Left ventricle myocardium inferior (tissue), 1 donor: ENCODE measurements at regions not wholly inside any gene's neighbourhood (a gene's known extent, or its start where the extent isn't known, plus 50 kb on each side); places are given as distances from the start of the nearest gene placed in this dataset.
"Not testable (repeated sequence)": the region's sequence is repeated elsewhere in the genome, so short reads cannot be mapped to it uniquely, and the experiment has no call there.

ENCODE experiments used
- DNase-seq: peaks from one replicate; pipeline ENCODE4 v3.0.0-alpha.2; 2020
- H3K27ac ChIP-seq: fragments of 200-600 bp; replicated peaks from 2 replicates; pipeline ENCODE4 v1.8.0; 2021
- H3K27me3 ChIP-seq: fragments of 200-600 bp; 2 replicates; pipeline ENCODE4 v1.8.0; 2021; ENCODE audit warnings: low read depth
- H3K36me3 ChIP-seq: fragments of 200-600 bp; 2 replicates; pipeline ENCODE4 v1.8.0; 2021
- H3K4me1 ChIP-seq: fragments of 200-600 bp; 2 replicates; pipeline ENCODE4 v1.8.0; 2021
- H3K4me3 ChIP-seq: fragments of 200-600 bp; 2 replicates; pipeline ENCODE4 v1.8.0; 2021; ENCODE audit warnings: mild to moderate bottlenecking, moderate library complexity
- H3K9me3 ChIP-seq: fragments of 200-600 bp; replicated peaks from 2 replicates; pipeline ENCODE4 v1.8.0; 2021
- CTCF ChIP-seq: fragments of 200-600 bp; IDR thresholded peaks from 2 replicates; pipeline ENCODE4 v1.8.0; 2021; ENCODE audit warnings: antibody characterized with exemption, mild to moderate bottlenecking, borderline replicate concordance
- intact Hi-C: fragments of 100-400 bp; cut with micrococcal nuclease; formaldehyde crosslinking; loops from one replicate; pipeline ENCODE4 v1.11.0; 2022
- donor health status: DM: no; HTN: yes; CAD: no; lungs with severe emphysema.

- no peak for TF ChIP-seq CTCF
- intact Hi-C loops: no loop called here
- H3K27me3 ChIP-seq: peaks cover 4% of the 10 kb centered on the region
- H3K9me3 ChIP-seq: peaks cover 13% of the 10 kb centered on the region
- H3K36me3 ChIP-seq: no peaks in the 10 kb centered on the region
- peak overlapping the region; percentile 17 for H3K4me3 ChIP-seq
- no peak for DNase-seq
- peak overlapping the region; percentile 38 for H3K27ac ChIP-seq
- peaks cover 33% of the 10 kb centered on the region for H3K4me1 ChIP-seq
Observed at GRCh38 chr6:170147056-170147787, 143.7 kb downstream of the DLL1 start.

- no peak overlapping the region for H3K4me3 ChIP-seq
- DNase-seq: no peak
- no peak for TF ChIP-seq CTCF
- peaks cover 4% of the 10 kb centered on the region for H3K27me3 ChIP-seq
- no peak overlapping the region for H3K27ac ChIP-seq
- H3K9me3 ChIP-seq: peaks cover 13% of the 10 kb centered on the region
- H3K36me3 ChIP-seq: no peaks in the 10 kb centered on the region
- peaks cover 27% of the 10 kb centered on the region for H3K4me1 ChIP-seq
- intact Hi-C loops: no loop called here
Observed at GRCh38 chr6:170146640-170147039, 144.2 kb downstream of the DLL1 start.

- H3K27ac ChIP-seq, intact Hi-C loops, H3K4me3 ChIP-seq, H3K36me3 ChIP-seq, DNase-seq, H3K27me3 ChIP-seq: not testable (repeated sequence)
- Histone ChIP-seq H3K4me1 (peaks cover 22% of the 10 kb centered on the region), H3K9me3 (peaks cover 13% of the 10 kb centered on the region)
Observed at GRCh38 chr6:170146131-170146530, 144.7 kb downstream of the DLL1 start.

- H3K36me3 ChIP-seq, H3K27ac ChIP-seq, DNase-seq, H3K4me3 ChIP-seq, H3K27me3 ChIP-seq, intact Hi-C loops: not testable (repeated sequence)
- H3K4me1 ChIP-seq: peaks cover 18% of the 10 kb centered on the region
- H3K9me3 ChIP-seq: peaks cover 13% of the 10 kb centered on the region
Observed at GRCh38 chr6:170145716-170146115, 145.2 kb downstream of the DLL1 start.

- H3K27ac ChIP-seq: no peak overlapping the region
- intact Hi-C loops: no loop called here
- no peak for TF ChIP-seq CTCF
- peaks cover 17% of the 10 kb centered on the region for H3K4me1 ChIP-seq
- no peaks in the 10 kb centered on the region for H3K36me3 ChIP-seq
- peaks cover 13% of the 10 kb centered on the region for H3K9me3 ChIP-seq
- H3K27me3 ChIP-seq: peaks cover 2% of the 10 kb centered on the region
- no peak overlapping the region for H3K4me3 ChIP-seq
- DNase-seq: no peak
Observed at GRCh38 chr6:170145272-170145592, 145.6 kb downstream of the DLL1 start.

- no peak overlapping the region for H3K27ac ChIP-seq
- H3K36me3 ChIP-seq: no peaks in the 10 kb centered on the region
- no peak for TF ChIP-seq CTCF
- DNase-seq: no peak
- no peaks in the 10 kb centered on the region for H3K27me3 ChIP-seq
- intact Hi-C loops: no loop called here
- peaks cover 17% of the 10 kb centered on the region for H3K4me1 ChIP-seq
- no peak overlapping the region for H3K4me3 ChIP-seq
- H3K9me3 ChIP-seq: peaks cover 13% of the 10 kb centered on the region
Observed at GRCh38 chr6:170144571-170145271, 146.2 kb downstream of the DLL1 start.
